Breast epithelium (tissue), 3 donors: ENCODE measurements at regions not wholly inside any gene's neighbourhood (a gene's known extent, or its start where the extent isn't known, plus 50 kb on each side); places are given as distances from the start of the nearest gene placed in this dataset.

Experiments used
- CTCF ChIP-seq, 3 donors: fragments of 450-650 bp; IDR thresholded peaks; one replicate each; pipeline ENCODE4 v1.5.1; 2016 to 2017; ENCODE audit warnings: antibody characterized with exemption in 3 of 3, mild to moderate bottlenecking in 3 of 3, moderate library complexity in 3 of 3
- POLR2A ChIP-seq: fragments of 450-650 bp; IDR thresholded peaks from one replicate; pipeline ENCODE4 v1.6.1; 2016; ENCODE audit warnings: antibody characterized with exemption, mild to moderate bottlenecking, moderate library complexity
- POLR2AphosphoS5 ChIP-seq, 3 donors: sonication (generic); formaldehyde crosslinking; IDR thresholded peaks; one replicate each; pipeline ENCODE4 v1.6.1; 2017; ENCODE audit warnings: antibody characterized with exemption in 3 of 3

GRCh38 chr6:85124472-85125354, 325.2 kb upstream of the NT5E start:
- TF ChIP-seq POLR2A (no peak), CTCF (IDR thresholded peaks at IDR 0.05) (no peak), POLR2AphosphoS5 (IDR thresholded peaks at IDR 0.05) (no peak)
